HepG2 (cell line): ENCODE measurements at regions not wholly inside any gene's neighbourhood (a gene's known extent, or its start where the extent isn't known, plus 50 kb on each side); places are given as distances from the start of the nearest gene placed in this dataset.
A peak's percentile ranks its signal among the peaks of the same experiment; 100 is the strongest.

ENCODE experiments used
- AGO2 ChIP-seq: fragments of 200-400 bp; formaldehyde crosslinking; optimal IDR thresholded peaks from 2 replicates; pipeline ENCODE3; 2017; ENCODE audit warnings: mild to moderate bottlenecking, low read depth, low read length, moderate library complexity
- ATF2 ChIP-seq: sonication (generic); formaldehyde crosslinking; IDR thresholded peaks from 2 replicates; pipeline ENCODE4 v1.4.0; 2020; ENCODE audit warnings: missing genetic modification reagents
- BRF2 ChIP-seq: sonication (generic); formaldehyde crosslinking; IDR thresholded peaks from 2 replicates; pipeline ENCODE4 v1.8.1; 2022; ENCODE audit warnings: mild to moderate bottlenecking, missing genetic modification reagents
- CENPT ChIP-seq: sonication (generic); formaldehyde crosslinking; IDR thresholded peaks from 2 replicates; pipeline ENCODE4 v1.8.0; 2022; ENCODE audit warnings: low read depth, mild to moderate bottlenecking, moderate library complexity, missing genetic modification reagents
- CHCHD3 ChIP-seq: sonication (generic); formaldehyde crosslinking; IDR thresholded peaks from 2 replicates; pipeline ENCODE4 v1.8.0; 2022; ENCODE audit warnings: mild to moderate bottlenecking, missing genetic modification reagents, moderate library complexity
- DNMT3B ChIP-seq: conservative IDR thresholded peaks from 2 replicates; pipeline ENCODE4 v1.6.1; 2016; ENCODE audit warnings: missing biosample characterization, control low read depth
- FOXJ3 ChIP-seq: sonication (generic); formaldehyde crosslinking; IDR thresholded peaks from 2 replicates; pipeline ENCODE4 v1.4.0; 2020; ENCODE audit warnings: missing genetic modification reagents, mild to moderate bottlenecking, borderline replicate concordance
- KDM4B ChIP-seq: sonication (generic); formaldehyde crosslinking; IDR thresholded peaks from 2 replicates; pipeline ENCODE4 v1.4.0; 2020; ENCODE audit warnings: missing genetic modification reagents
- NFATC3 ChIP-seq: sonication (generic); formaldehyde crosslinking; IDR thresholded peaks from 2 replicates; pipeline ENCODE4 v1.5.1; 2020; ENCODE audit warnings: mild to moderate bottlenecking, missing genetic modification reagents
- PAWR ChIP-seq: sonication (generic); formaldehyde crosslinking; IDR thresholded peaks from 2 replicates; pipeline ENCODE4 v1.4.0; 2020; ENCODE audit warnings: missing genetic modification reagents, mild to moderate bottlenecking, borderline replicate concordance
- PITX1 ChIP-seq: sonication (generic); formaldehyde crosslinking; IDR thresholded peaks from 2 replicates; pipeline ENCODE4 v1.5.1; 2020; ENCODE audit warnings: mild to moderate bottlenecking, missing genetic modification reagents
- POGK ChIP-seq: sonication (generic); formaldehyde crosslinking; conservative IDR thresholded peaks from 2 replicates; pipeline ENCODE4 v1.8.0; 2022; ENCODE audit warnings: mild to moderate bottlenecking, moderate library complexity, missing genetic modification reagents
- PREB ChIP-seq: sonication (generic); formaldehyde crosslinking; IDR thresholded peaks from 2 replicates; pipeline ENCODE4 v1.4.0; 2020; ENCODE audit warnings: missing genetic modification reagents
- SP4 ChIP-seq: sonication (generic); formaldehyde crosslinking; IDR thresholded peaks from 2 replicates; pipeline ENCODE4 v1.8.1; 2023; ENCODE audit warnings: mild to moderate bottlenecking, missing genetic modification reagents
- TFAP4 ChIP-seq: sonication (generic); IDR thresholded peaks from 2 replicates; pipeline ENCODE4 v1.6.1; 2016; ENCODE audit warnings: low read depth, borderline replicate concordance
- ZKSCAN1 ChIP-seq: fragments of 150-350 bp; IDR thresholded peaks from 2 replicates; pipeline ENCODE4 v1.6.1; 2014; ENCODE audit warnings: low read length
- ZNF18 ChIP-seq: sonication (generic); formaldehyde crosslinking; IDR thresholded peaks from 2 replicates; pipeline ENCODE4 v1.8.0; 2022; ENCODE audit warnings: mild to moderate bottlenecking, missing genetic modification reagents; ENCODE audit not compliant: insufficient replicate concordance
- ZNF234 ChIP-seq: sonication (generic); formaldehyde crosslinking; conservative IDR thresholded peaks from 2 replicates; pipeline ENCODE4 v1.5.1; 2020; ENCODE audit warnings: mild to moderate bottlenecking, missing genetic modification reagents
- ZNF24 ChIP-seq: fragments of 450-650 bp; IDR thresholded peaks from 2 replicates; pipeline ENCODE4 v1.6.1; 2017; ENCODE audit warnings: antibody characterized with exemption, mild to moderate bottlenecking
- ZNF777 ChIP-seq: sonication (generic); formaldehyde crosslinking; IDR thresholded peaks from 2 replicates; pipeline ENCODE4 v1.4.0; 2020; ENCODE audit warnings: missing genetic modification reagents
- ZNF878 ChIP-seq: sonication (generic); formaldehyde crosslinking; IDR thresholded peaks from 2 replicates; pipeline ENCODE4 v1.8.1; 2023; ENCODE audit warnings: mild to moderate bottlenecking, missing genetic modification reagents, moderate library complexity

GRCh38 chr16:21520134-21521047 is 79.0 kb upstream of the METTL9 start (continued):
- peak; percentile 99 for TF ChIP-seq POGK (CRISPR knock-in tag)
- TF ChIP-seq AGO2 = peak; percentile 54
- peak; percentile 96 for TF ChIP-seq PITX1
- TF ChIP-seq ZKSCAN1 = 0 out of 2 replicates have a peak, but pooled peaks have one; percentile 7
- TF ChIP-seq PREB (CRISPR knock-in tag) = peak; percentile 96; the same call in 1 of the 2 replicates
- TF ChIP-seq ZNF777 (CRISPR knock-in tag) = peak; percentile 88
- TF ChIP-seq KDM4B (CRISPR knock-in tag) = peak; percentile 98
- peak; percentile 99 for TF ChIP-seq DNMT3B (CRISPR knock-in tag)
- peak; percentile 97 for TF ChIP-seq CENPT (CRISPR knock-in tag)
- TF ChIP-seq BRF2 (CRISPR knock-in tag) = peak; percentile 95
- TF ChIP-seq PAWR = peak; percentile 95; the same call in 1 of the 2 replicates
- TF ChIP-seq ZNF878 (CRISPR knock-in tag) = peak; percentile 88
- TF ChIP-seq ATF2 = peak; percentile 92
- TF ChIP-seq ZNF234 (CRISPR knock-in tag) = peak; percentile 99
- TF ChIP-seq FOXJ3 (CRISPR knock-in tag) = 0 out of 2 replicates have a peak, but pooled peaks have one; percentile 55
- peak; percentile 79; the same call in 1 of the 2 replicates for TF ChIP-seq TFAP4
- peak; percentile 96 for TF ChIP-seq ZNF18 (CRISPR knock-in tag)
- TF ChIP-seq NFATC3 (CRISPR knock-in tag) = peak; percentile 97
- peak; percentile 99 for TF ChIP-seq SP4 (CRISPR knock-in tag)
- peak; percentile 98; the same call in 1 of the 2 replicates for TF ChIP-seq CHCHD3
- peak; percentile 50; the same call in 1 of the 2 replicates for TF ChIP-seq ZNF24
